ENCODE measurements at regions not wholly inside any gene's neighbourhood (a gene's known extent, or its start where the extent isn't known, plus 50 kb on each side); places are given as distances from the start of the nearest gene placed in this dataset.
"Not testable (repeated sequence)": the region's sequence is repeated elsewhere in the genome, so short reads cannot be mapped to it uniquely, and the experiment has no call there.

GRCh38 chr9:82912645-82913044, 150.3 kb downstream of the RASEF start:
- TF ChIP-seq POLR2A (IDR thresholded peaks at IDR 0.05) (no peak), CTCF (IDR thresholded peaks at IDR 0.05) (peak in 3 of 5 experiments; percentile 13 to 24 (median 21))
- intact Hi-C loops (cut with DNase I; ENCODE audit: low total_unique reads) (no loop called here), in situ Hi-C loops (cut with MboI; ENCODE audit: low pct_ligation_motif_present in 1 of 4, low pct_unique_long_range_greater_than_20kb in 1 of 4, low sequenced_read_pairs in 3 of 4) (no loop called here)
- H3K27ac ChIP-seq, result no peak overlapping the region
- H3K4me1 ChIP-seq, result no peaks in the 10 kb centered on the region
- no peak overlapping the region for H3K4me3 ChIP-seq
- 8 to 20% methylated on average over 1 of the region's 1 CpG for WGBS, 2 donors (ENCODE audit: low coverage in 1 of 2)
- no peaks in the 10 kb centered on the region for H3K36me3 ChIP-seq
- peaks cover 0 to 4% of the 10 kb centered on the region in 2 donors for H3K9me3 ChIP-seq
- H3K27me3 ChIP-seq, result no peaks in the 10 kb centered on the region
- DNase-seq, result no peak

GRCh38 chr9:82916238-82916637, 146.7 kb downstream of the RASEF start:
- H3K4me1 ChIP-seq; H3K27ac ChIP-seq; H3K27me3 ChIP-seq; H3K36me3 ChIP-seq; intact Hi-C loops (cut with DNase I; ENCODE audit: low total_unique reads); H3K4me3 ChIP-seq; in situ Hi-C loops (cut with MboI; ENCODE audit: low pct_ligation_motif_present in 1 of 4, low pct_unique_long_range_greater_than_20kb in 1 of 4, low sequenced_read_pairs in 3 of 4); H3K9me3 ChIP-seq; DNase-seq: not testable (repeated sequence)
- WGBS, 2 donors (ENCODE audit: low coverage in 1 of 2), result 50 to 80% methylated on average over 1 of the region's 1 CpG

GRCh38 chr9:82920154-82920553, 142.8 kb downstream of the RASEF start:
- no peak overlapping the region for H3K27ac ChIP-seq
- no peaks in the 10 kb centered on the region for H3K36me3 ChIP-seq
- WGBS, 2 donors (ENCODE audit: low coverage in 1 of 2), result 65 to 88% methylated on average over 1 to 2 of the region's 2 CpGs
- no peaks in the 10 kb centered on the region for H3K27me3 ChIP-seq
- H3K4me3 ChIP-seq, result no peak overlapping the region
- H3K9me3 ChIP-seq, result peaks cover 0 to 4% of the 10 kb centered on the region in 2 donors
- H3K4me1 ChIP-seq, result no peaks in the 10 kb centered on the region
- in situ Hi-C loops (cut with MboI; ENCODE audit: low pct_ligation_motif_present in 1 of 4, low pct_unique_long_range_greater_than_20kb in 1 of 4, low sequenced_read_pairs in 3 of 4) (no loop called here), intact Hi-C loops (cut with DNase I; ENCODE audit: low total_unique reads) (no loop called here)
- no peak for TF ChIP-seq EP300 (IDR thresholded peaks at IDR 0.05; ENCODE audit: low read depth)
- TF ChIP-seq POLR2A (IDR thresholded peaks at IDR 0.05), result no peak
- TF ChIP-seq CTCF (IDR thresholded peaks at IDR 0.05), result no peak
- TF ChIP-seq POLR2AphosphoS5 (IDR thresholded peaks at IDR 0.05), result no peak
- no peak for DNase-seq

GRCh38 chr9:82922686-82923085, 140.3 kb downstream of the RASEF start:
- Histone ChIP-seq H3K4me3 (no peak overlapping the region), H3K9me3 (no peaks in the 10 kb centered on the region), H3K36me3 (no peaks in the 10 kb centered on the region), H3K27me3 (no peaks in the 10 kb centered on the region), H3K4me1 (no peaks in the 10 kb centered on the region), H3K27ac (no peak overlapping the region)
- WGBS, 2 donors (ENCODE audit: low coverage in 1 of 2), result 91 to 94% methylated on average over 8 to 10 of the region's 10 CpGs
- in situ Hi-C loops (cut with MboI; ENCODE audit: low pct_ligation_motif_present in 1 of 4, low pct_unique_long_range_greater_than_20kb in 1 of 4, low sequenced_read_pairs in 3 of 4) (no loop called here), intact Hi-C loops (cut with DNase I; ENCODE audit: low total_unique reads) (no loop called here)
- DNase-seq, result no peak
- TF ChIP-seq CTCF (IDR thresholded peaks at IDR 0.05), result no peak
- no peak for TF ChIP-seq POLR2A (IDR thresholded peaks at IDR 0.05)
- no peak for TF ChIP-seq POLR2AphosphoS5 (IDR thresholded peaks at IDR 0.05)
- no peak for TF ChIP-seq EP300 (IDR thresholded peaks at IDR 0.05; ENCODE audit: low read depth)

- no peaks in the 10 kb centered on the region for H3K27me3 ChIP-seq
- 65 to 76% methylated on average over 7 to 13 of the region's 13 CpGs for WGBS, 2 donors (ENCODE audit: low coverage in 1 of 2)
- intact Hi-C loops (cut with DNase I; ENCODE audit: low total_unique reads), result no loop called here
- H3K4me3 ChIP-seq, result no peak overlapping the region
- no peaks in the 10 kb centered on the region for H3K36me3 ChIP-seq
- no peaks in the 10 kb centered on the region for H3K4me1 ChIP-seq
- no peak overlapping the region for H3K27ac ChIP-seq
- no peaks in the 10 kb centered on the region for H3K9me3 ChIP-seq
- no peak for DNase-seq
- in situ Hi-C loops (cut with MboI; ENCODE audit: low pct_ligation_motif_present in 1 of 4, low pct_unique_long_range_greater_than_20kb in 1 of 4, low sequenced_read_pairs in 3 of 4), result no loop called here
- TF ChIP-seq EP300 (IDR thresholded peaks at IDR 0.05; ENCODE audit: low read depth) (no peak), POLR2A (IDR thresholded peaks at IDR 0.05) (no peak), CTCF (IDR thresholded peaks at IDR 0.05) (no peak), POLR2AphosphoS5 (IDR thresholded peaks at IDR 0.05) (no peak)
Measured at GRCh38 chr9:82923092-82923911, 139.6 kb downstream of the RASEF start.

Measured in transverse colon (tissue), 4 donors.